HG03064 (cell line): ENCODE measurements at regions not wholly inside any gene's neighbourhood (a gene's known extent, or its start where the extent isn't known, plus 50 kb on each side); places are given as distances from the start of the nearest gene placed in this dataset.
"Not testable (repeated sequence)": the region's sequence is repeated elsewhere in the genome, so short reads cannot be mapped to it uniquely, and the experiment has no call there.

Source experiments
- ATAC-seq: cut with Tn5 transposase; IDR thresholded peaks from one replicate; pipeline ENCODE4 v1.9.1; 2021; ENCODE audit warnings: low read depth; ENCODE audit not compliant: unreplicated experiment

DNA sequence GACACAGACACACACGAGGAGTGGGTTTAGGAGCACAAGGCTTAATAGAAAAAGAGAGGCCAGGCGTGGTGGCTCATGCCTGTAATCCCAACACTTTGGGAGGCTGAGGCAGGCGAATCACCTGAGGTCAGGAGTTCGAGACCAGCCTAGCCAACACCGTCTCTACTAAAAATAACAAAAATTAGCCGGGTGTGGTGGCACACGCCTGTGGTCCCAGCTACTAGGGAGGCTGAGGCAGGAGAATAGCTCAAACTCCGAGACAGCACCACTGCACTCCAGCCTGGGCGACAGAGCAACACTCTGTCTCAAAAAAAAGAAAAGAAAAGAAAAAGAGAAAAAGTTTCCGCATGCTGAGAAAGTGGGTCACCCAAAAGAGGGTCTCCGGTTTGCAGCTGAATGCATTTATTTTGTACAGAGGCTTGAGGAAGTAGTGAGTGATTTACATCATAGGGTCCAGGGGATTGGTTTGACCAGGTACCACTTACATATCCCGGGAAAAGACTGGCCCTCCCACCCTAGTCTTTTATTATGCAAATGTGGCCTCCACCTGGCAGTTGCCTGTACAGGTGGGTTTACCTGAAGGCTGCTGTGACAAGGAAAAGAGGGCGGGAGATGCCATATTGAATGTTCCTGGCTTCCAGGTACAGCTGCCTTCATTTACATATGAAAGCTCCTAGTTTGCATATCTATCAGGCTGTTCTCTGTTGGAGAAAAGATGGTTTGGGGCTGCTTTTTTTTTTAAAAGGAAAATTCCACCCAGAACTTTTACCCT is 366.2 kb upstream of the GRAMD2B start:
- no peak for ATAC-seq

DNA sequence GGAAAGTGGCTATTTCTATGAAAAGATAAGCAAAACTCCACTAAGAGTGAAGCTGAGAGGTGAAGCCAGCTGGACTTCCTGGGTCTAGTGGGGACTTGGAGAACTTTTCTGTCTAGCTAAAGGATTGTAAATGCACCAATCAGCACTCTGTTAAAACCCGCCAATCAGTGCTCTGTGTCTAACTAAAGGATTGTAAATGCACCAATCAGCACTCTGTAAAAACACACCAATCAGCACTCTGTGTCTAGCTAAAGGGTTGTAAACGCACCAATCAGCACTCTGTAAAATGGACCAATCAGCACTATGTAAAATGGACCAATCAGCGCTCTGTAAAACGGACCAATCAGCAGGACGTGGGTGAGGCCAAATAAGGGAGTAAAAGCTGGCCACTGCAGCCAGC is 364.8 kb upstream of the GRAMD2B start:
- ATAC-seq, result not testable (repeated sequence)

DNA sequence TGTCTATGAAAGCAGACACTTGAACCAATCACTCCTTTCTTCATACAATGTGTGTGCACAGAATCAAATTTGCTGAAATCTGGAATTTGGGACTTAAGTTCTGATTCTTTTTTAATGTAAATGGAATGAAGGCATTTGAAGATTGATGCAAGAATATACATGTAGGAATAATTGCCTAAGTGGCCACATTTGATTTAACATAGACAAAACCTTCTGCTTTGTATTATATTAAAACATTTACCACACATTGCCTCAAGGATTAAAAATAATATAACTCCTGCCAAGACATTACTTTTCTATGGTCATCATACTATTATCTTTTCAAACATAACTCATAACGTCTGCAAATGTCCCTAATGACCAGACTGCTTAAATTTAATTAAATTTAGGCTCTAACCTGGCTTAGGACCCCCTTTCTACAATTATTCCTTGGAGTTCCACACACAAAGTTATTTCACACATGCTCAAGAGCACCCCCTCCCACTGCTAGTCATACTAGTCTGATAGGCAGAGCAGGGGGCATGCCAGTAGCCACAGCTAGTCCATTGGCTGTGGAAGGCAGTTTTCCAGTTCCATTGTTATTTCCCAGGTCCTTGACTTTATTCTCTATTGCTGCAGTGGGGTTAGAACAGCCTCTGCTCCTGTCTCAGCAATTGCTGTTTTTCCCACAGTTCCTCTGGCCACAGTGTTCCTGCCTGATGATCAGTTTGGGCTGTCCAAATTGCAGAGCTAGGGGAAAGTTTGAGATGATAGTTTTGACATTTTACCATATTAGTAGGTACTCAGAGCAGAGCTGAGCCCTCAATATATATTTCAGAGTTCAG is 360.6 kb upstream of the GRAMD2B start:
- no peak for ATAC-seq

DNA sequence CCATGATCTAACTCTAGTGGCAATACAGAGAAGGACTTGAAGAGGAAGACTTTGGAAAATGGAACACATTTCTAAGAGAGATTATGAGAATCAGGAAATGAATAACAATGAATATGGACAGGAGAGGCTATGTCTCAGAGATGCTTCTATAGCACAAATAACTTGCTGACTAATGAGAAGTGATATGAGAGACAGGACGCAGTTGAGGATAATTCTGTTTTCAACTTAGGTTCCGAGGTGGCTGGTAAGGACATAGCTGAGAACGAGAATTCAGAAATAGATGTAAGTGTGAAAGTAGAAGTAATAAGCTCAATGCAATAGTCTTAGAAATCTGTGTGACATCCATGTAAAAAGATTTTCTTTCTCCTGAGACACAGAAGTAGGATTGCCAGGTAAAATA is 358.1 kb upstream of the GRAMD2B start:
- no peak for ATAC-seq

DNA sequence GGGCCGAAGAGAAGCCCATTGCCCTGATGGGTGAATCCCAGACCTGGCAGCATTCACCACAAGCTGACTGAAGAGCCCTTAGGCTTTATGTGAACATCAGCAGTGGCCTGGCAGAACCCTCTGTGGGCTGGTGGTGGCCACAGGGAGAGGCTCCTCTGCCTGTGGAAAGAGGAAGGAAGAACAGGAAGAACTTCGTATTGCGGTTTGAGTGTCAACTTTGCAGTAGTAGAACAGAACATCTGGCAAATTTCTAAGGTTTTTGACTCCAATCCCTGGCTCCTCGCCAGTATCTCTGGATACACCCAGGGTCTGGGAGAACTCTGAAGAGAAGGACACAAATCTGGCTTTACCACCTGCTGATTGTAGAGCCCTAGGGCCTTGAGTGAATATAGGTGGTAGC is 356.4 kb upstream of the GRAMD2B start:
- no peak for ATAC-seq

DNA sequence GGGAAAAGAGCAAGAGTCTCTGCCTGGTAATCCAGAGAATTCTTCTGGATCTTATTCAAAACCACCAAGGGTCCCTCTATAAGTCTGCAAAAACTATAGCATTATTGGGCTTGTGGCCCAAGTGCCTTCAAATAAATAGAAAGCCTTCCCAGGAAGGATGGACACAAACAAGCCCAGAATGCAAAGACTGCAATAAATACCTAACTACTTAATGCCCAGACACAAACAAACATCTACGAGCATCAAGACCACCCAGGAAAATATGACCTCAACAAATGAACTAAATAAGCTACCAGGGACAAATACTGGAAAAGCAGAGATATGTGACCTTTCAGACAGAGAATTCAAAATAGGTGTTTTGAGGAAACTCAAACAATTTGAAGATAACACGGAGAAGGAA is 355.8 kb upstream of the GRAMD2B start:
- no peak for ATAC-seq

DNA sequence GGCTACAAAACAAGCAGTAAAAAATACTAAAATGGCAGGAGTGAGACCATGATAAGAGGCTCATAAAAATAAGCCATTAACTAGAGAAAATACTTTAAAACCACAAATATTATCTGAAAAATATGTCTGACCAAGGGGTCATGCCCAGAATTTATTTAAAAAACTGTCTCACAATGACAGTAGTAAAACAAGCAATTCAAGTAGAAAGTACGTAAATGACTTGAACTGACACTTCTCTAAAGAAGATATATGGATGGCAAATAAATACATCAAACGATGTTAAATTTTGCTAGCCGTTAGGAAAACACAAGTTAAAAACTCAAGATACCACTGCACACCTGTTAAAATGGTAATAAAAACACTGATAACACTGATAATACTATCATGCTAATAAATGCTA is 353.9 kb upstream of the GRAMD2B start:
- no peak for ATAC-seq

DNA sequence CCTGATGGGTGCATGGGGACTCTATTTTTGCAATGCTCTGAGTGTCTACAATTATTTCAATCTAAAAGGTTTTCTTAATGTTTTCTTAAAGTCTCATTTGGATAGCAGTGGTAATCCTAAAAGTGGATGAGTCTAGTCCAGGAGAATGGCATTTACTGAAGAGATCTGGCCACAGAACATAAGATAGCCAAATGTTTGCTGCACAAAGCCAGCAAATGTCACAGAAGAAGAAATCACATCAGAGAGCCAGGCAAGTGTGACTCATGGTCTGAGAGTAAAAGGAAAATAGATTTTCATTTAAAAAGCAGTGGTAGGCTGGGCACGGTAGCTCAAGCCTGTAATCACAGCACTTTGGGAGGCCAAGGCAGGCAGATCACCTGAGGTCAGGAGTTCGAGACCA is 352.7 kb upstream of the GRAMD2B start:
- ATAC-seq, result no peak

DNA sequence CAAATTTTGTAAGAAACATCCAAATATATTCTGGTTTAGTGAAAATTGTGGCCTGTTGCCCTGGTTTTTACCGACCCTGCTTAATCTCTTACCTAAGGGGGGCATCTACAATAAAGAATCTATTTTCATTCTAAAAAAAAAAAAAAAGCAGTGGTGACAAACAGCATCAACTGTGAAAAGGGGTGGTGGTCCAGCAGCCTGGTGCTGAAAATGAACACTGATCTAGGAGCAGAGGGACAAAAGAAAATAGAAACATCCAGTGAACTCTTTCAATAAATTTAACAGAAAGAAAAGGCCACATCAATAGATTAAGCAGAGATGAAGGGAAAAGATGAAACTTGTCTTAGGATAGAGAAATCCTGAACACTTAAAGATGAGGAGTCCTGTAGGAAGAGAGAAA is 348.7 kb upstream of the GRAMD2B start:
- ATAC-seq, result no peak

DNA sequence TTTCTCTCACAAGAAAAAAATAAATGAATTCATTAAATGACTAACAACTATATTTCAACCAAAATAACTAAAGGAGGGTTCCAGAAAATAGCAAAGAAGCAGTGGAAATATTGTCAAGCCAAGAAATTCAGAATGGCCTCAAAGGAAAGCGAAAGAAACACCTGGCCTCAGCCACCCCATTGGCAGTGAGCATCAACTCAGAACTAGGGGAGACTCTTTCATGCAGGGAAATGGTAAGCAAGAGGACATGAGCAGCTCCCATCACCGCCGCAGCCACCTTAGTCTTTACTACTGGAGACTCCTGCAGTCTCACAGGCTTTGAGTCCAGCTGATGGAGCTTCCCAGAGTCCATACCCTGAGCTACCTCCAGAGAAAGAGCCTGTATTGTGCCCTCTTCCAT is 343.9 kb upstream of the GRAMD2B start:
- ATAC-seq, result no peak

DNA sequence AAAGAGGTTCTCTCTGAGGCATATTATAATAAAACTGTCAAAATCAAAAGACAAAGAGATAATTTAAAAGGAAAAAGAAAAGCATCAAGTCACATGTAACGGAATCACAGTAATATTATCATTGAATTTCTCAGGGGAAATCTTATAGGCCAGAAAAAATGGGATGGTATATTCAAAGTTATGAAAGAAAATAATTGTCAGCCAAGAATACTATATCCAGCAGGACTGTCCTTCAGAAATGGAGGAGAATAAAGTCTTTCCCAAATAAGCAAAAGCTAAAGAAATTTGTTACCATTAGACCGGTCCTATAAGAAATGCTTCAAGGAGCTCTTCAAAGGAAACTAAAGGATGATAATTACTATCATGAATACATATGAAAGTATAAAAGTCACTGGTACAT is 342.0 kb upstream of the GRAMD2B start:
- no peak for ATAC-seq

DNA sequence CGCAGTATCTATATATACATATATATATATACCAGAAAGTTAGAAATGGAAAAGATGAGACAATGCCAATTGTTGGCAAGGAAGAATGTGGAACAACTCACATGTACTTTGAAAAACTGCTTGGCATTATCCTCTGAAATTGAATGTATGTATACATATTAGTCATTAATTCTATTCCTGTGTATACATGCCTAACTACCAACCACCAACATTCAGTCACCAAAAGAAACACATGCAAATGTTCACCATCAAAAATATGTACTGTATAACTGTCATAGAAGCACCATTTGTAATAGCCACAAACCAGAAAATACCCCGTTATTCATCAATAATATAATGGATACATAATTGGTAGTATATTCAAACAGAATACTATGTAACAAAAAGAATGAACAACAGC is 330.2 kb upstream of the GRAMD2B start:
- ATAC-seq, result no peak

DNA sequence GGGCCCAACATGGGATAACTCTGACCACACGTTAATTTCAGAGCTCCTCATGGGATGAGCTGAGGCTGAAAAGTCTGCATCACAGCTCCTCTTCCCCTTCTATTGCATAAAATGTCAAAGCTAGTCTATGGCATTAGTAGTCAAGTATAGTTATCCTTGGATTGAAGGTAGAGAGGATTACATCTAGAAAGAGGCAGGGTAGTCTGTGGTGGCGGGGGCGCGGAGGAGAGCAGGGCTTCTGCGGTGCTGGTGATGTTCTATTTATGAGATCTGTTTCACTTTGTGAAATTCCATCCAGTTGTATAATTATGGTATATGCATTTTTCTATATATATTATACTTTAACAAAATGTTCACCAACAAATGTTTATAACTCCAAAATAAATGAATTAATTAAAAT is 329.5 kb upstream of the GRAMD2B start:
- ATAC-seq, result no peak

DNA sequence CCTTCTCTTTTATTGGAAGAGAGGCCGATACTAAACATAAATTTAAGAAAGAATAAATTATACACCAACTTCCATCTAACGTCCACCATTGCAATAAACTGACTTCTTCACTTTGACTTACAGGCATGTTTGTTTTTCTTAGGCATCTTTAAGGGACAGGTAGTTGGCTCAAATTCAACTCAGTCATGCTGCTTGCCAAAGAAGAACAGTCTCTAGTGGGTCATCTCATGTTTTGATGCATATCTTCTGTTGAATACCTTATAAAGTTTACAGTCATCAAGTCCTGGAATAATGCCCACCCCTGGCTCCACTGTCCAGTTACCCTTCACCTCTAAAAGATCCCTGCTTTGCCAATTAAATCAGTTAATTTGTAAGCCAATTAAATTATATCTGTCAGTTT is 328.2 kb upstream of the GRAMD2B start:
- no peak for ATAC-seq

DNA sequence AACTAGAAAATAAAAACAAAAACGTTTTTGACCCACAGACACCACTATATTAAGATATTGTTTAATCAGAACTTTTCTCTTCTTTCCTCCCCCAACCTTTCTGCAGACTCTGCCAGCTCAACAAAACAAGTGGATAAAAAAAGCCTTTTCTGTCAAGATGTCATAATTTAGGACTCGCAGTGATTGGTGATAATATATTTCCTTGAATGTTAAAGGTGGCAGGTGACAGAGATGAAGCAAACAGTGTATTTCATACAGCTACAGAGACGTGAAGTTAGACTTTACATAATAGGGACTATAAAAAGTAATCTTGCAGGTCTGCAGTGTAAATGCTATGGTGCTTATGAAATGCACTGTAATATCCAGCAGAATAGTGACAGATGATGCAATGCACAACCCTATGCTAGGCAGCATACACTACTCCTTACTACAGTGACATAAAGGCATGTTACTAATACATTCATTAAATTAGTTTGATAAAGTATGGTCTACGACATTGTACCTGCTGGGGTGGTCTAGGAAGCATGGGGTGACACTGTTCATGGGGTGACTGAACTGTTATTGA is 326.7 kb upstream of the GRAMD2B start:
- no peak for ATAC-seq

DNA sequence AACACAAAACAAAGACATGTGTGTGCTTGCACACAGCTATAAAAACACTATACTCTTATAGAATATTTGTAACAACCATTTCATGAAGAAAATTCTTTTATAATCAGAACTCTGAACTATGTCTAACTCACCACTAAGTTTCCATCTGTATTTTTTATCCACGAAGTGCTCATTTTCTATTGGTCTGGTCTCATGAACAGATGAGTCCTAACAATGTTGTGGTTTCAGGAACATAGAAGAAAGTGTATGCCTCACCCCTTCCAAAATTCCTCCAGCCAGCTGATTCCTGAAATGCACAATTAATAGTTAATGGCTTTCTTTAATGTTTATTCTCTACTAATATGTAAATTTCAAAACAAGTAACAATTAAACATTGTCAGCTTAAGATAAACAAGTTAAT is 325.3 kb upstream of the GRAMD2B start:
- no peak for ATAC-seq

DNA sequence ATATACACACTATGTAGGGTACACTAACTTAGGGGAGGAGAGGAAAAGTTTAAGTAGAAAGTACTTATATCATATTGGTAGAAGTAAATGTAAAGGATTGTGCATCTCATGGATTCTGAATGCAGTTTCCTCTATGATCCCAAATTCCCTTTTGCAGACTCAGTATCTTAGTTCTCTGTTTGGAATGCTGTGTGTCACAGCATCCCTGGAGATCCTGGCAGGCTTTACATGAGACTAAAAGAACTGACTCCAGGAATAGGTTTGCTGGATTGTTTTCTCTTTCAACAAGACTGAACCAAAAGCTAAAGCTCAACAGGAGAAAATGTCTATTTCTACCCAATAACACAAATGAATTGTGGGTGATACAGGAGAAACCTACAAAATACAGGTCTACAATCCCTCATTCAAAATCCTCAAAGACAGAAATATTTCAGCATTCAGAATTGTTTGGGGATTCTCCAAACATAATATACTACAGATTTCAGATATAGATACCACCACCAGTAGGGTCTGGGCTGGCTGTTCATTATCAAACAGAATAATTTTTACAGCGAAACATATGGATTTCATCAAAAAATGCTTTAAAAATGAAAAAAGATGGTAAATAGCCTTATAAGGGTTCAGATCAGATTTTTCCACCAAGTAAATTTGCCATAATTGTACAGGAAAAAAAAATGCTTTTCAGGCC is 324.7 kb upstream of the GRAMD2B start:
- ATAC-seq, result no peak

DNA sequence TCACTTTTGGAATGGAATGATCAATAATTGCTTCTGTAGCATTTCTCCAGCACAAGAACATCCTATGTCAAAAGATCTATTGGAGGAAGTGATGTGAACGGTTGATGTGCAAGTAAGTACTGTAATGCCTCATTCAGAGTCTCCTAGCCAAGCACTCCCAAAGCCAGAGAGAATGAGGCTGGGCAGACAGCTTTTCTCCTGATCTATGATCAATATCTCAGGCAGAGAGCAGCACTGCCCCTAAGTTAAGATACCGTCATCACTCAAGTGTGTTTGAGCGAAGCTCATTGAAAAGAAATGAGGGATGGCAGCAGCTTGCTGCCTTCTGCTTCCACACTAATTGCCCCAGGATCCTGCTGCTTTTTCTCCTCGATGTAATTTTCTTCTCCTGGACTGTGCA is 324.1 kb upstream of the GRAMD2B start:
- ATAC-seq, result no peak

DNA sequence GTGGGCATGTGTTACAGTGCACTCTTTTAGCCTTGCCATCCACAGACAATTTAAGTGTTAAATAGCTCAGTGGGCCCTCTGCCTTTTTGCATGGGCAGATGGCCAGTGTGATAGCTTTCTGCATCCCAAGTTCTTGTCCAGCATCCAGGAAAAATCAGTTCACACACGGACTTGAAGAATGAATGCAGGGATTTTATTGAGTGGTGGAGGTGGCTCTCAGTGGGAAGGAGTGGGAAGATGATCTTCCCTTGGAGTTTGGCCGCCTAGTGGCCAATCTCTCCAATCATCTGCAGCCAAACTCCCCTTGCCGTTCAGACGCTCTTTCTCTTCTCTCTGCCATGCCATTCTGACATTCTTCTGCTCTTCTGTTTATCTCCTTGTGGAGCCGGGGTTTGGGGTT is 322.4 kb upstream of the GRAMD2B start:
- ATAC-seq, result no peak

DNA sequence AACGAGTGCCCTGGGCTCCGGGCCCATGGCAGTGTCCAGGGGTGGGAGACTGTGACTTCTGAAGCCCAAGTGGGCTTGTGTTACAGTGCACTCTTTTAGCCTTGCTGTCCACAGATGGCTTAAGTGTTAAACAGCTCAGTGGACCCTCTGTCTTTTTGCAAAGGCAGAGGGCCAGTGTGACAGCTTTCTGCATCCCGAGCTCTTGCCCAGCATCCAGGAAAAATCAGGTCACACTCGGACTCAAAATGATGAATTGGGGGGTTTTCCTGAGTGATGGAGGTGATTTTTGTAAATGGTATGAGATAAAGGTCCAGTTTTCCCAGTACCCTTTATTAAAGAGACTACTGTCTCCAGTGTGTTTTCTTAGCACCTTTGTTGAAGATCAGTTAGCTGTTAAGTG is 321.3 kb upstream of the GRAMD2B start:
- no peak for ATAC-seq

DNA sequence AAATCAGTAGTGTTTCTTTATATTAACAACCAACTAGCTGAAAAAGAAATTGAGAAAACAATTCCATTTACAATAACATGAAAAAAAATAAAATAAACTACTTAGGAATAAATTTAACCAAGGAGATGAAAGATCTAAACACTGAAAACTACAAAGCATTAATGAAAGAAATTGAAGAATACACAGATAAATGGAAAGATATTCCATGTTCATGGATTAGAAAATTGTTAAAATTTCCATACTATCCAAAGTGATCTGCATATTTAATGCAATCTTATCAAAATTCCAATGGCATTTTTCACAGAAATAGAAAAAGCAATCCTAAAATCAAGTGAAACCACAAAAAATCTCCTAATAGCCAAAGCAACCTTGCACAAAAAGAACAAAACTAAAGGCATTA is 320.2 kb upstream of the GRAMD2B start:
- ATAC-seq, result no peak
